ENCODE measurements at regions not wholly inside any gene's neighbourhood (a gene's known extent, or its start where the extent isn't known, plus 50 kb on each side); places are given as distances from the start of the nearest gene placed in this dataset.

DNA sequence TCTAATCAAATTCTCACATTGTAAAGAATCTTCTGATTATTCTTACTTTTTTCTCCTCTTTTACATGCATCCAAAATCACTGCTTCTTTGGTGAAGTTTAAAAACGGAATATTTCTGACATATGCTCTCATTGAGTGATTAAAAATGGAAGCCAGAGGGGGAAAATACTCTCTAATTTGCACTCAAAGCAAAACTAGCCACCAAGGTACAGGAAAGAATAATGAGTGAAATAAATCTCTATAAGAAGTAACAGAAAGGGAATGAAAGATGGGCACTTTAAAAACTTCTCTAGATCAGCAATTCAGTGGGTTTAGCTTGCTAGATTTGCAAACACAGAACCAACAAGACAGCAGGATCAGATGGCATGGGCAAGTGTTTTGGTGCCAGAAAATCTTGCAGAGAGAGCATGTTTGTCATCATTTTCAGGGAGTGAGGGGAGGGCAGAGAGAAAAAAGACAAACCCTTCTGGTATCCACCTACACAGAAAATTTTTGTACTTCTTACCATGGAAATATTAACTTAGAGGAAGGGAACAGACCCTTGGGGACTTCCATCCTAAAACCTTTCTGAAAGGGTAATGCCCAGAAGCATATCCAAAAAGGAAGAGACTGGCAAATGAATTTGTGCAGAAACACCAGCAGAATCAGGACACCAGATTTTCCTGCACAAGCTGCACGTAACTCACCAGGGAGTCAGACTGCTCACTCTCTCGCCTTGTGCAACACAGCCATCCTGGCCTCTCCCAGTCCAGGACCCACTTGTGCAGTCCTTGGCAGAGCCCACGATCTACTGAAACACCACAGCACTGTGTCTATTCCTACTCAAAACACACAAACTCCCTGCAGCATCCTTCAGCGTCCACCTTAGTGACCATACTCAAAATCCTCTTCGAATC, 270.2 kb upstream of the PRDM1 start:
- no peak for DNase-seq (ENCODE audit: low spot score)

DNA sequence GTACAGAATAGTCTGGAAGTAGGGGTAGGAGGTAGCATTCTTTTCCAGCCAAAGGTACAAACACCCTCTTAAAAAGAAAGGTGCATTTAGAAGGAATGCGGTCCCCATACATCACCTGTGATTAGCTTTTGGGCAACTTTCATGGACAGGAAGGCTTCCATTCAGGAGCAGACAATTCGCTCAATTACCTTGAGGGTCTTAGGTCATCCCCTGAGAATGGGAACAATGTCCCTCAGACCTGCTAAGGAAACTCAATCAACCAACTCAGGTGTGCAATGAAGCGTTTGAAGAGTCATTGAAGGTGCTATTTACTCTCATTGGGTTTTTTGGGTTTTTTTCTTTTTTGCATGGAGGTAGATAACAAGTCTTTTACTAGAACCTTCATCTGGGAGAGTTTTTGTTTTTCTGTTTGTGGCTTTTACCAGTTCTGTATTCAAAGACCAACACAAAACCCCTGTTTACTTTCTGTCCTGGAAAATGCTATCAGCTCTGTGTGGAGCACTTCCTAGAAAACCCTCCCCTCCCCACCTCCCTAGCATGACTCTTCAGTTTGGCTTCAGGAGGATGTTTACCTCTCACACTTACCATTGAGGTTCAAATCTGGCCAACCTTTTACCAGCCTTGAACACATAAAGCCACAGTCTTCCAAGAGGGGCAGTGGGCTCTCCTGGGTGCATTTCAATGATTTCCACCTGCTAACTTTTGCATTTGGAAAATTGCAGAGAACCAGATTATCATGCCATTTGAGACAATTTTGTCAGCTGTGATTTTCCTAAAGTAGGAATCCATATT, 271.2 kb upstream of the PRDM1 start:
- no peak for DNase-seq (ENCODE audit: low spot score)

DNA sequence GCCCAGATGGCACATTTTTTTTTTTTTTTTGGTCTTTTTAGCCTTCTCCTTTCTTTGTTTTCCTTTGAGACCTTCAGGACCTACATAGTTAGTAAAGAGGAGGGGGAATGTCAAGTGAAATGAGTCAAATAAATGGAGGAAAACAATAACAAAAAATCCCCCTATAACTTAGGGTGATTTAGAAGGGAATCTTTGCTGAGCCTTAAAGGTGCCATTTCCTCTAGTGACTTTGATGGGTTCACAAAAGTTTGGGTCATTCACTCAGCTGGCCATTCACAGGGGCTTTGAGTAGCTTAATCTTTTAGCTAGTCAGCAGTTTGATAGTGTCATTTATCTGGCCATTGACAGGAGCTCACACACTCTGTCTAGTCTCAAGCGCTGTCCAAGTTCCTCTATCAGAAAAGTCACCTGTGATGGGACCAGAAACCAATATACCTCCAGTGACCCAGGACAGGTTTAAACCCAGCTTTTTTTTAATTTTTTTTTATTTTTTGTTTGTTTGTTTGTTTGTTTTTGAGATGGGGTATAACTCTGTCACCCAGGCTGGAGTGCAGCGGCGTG, 275.1 kb upstream of the PRDM1 start:
- no peak for DNase-seq (ENCODE audit: low spot score)

DNA sequence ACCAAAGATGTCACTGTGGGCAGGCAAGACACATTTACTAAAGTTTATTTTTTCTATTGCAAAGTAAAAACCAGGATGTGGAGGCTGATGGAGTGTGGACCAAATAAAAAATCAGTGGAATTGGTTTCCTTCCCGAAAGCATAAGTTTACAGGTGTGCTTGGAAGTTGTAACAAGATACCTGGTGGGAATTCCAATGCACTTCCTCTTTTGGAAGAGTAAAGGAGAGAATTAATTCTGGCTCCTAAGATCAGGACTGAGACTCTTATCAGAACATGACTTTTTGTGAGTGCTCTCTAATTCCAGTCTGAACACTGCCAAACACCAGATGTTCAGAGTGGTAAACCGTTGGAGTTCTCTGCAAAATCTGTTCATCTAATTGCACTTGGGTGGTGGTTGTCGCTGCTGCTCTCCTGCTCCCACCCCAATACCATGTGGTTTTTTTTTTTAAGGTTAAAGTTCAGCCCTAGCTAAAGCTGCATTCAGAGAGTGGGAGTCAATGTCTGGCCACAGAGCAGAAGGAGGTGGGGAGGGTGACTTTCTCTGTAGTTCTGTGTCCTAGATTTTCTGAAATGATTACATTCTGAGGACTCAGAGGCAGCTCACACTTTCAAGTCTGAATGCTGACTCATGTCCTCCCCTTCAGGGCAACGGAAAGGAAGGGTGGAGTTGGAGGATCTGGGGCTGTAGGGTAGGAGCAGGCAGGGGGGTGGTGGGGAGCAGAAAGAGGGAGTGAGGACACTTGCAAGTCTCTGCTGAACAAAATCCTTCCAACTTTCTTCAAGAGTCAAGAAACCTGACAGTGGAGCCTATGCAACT, 275.8 kb upstream of the PRDM1 start:
- DNase-seq (ENCODE audit: low spot score) = peak; percentile 76

DNA sequence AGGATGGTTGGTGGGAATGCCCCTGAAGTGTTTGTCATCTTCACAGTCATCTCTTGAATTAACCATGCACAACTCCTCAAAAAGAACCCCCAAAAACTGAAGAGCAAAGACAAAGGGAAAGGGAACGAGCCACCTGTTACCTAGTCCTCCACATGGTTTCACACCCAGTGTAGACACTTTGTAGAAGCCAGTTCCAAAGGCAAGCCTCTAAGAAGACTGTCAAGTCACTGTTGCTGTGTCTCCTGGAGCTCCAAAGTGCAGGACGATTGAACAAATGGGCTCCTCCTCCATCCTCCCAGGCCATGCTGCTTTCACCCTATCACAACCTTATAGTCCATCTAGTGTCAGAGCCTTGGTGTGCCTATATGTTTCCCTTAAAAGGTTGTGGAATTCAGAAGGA, 277.6 kb upstream of the PRDM1 start:
- DNase-seq (ENCODE audit: low spot score) = no peak

DNA sequence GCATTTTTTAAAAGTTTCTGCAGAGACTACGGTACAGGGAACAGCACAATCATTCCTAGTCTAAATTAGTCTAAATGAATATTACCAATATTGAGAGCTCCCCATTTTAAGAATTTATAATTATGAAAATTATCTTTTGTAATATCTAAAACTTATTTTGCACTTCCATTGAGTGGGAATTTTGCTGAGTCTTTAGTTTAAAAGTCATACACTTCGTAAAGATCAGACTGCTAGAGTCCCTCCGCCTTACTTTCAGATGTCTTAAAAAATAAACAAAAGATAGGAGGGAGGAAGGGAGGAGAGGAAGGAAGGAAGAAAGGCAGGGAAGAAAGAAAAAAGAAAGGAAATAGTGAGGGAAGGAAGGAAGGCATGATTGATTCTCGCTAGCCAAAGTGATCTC, 278.2 kb upstream of the PRDM1 start:
- DNase-seq (ENCODE audit: low spot score) = no peak

DNA sequence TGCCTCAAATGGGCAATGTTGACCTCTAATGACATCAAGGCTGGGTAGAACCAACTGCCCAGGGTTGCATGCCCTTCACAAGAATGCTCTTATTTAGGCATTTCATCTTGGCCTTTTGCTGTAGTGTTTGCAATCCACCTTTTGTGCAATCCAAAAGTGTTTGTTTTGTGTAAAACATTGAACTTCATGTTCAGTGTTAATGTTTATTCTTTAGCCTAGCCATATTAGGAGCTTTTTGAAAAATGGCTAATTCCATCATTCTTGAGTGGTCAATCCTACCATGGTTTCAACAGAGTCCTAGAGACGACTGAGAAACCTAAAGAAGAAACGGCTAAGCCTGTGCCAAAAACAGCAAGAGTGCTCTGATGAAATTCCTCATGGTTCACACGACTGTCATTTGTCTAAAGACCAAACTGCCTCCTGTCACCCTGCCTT, 279.6 kb upstream of the PRDM1 start:
- DNase-seq (ENCODE audit: low spot score) = no peak

DNA sequence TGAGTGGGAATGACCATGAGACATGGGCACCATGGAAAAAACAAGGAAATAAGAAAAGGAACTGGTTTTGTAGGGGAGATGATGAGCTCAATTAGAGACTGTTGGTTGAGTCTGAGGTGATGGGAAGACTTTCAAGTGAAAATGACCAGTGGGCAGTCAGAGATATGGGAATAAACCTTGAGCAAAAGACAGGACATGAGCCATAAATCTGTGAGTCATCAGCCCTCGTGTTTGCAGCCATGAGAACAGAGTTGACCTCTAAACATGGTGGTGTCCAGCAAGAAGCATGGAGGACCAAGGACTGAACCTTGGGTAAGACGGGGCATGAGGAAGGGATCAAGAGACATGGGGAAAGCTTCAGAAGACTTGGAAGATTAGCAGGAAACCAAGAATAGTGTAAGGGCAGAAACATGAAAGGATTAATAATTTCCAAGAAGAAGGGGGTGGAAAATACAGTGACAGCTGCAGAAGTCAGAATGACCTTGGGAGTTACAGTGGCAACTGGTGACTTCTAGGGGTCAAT, 280.6 kb upstream of the PRDM1 start:
- DNase-seq (ENCODE audit: low spot score) = peak; percentile 55

DNA sequence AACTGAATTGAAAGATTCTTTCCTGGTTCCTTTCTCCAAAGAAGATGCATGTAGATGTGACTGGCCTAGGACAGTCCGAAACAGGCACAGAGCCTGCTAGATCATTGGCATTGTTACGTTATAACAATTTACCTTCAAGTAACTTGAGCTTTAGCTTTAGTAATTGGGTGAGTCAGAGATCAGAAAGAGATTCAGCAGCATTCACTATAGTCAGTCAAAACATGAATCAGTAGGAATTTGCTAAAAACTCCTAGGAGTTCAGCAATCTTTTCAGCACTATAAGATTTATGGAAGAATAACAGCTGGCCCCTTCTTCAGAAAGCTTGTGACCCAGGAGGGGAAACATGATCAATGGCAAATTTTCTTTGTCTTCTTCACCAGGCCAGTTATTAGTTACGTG, 281.7 kb upstream of the PRDM1 start:
- peak; percentile 23 for DNase-seq (ENCODE audit: low spot score)

DNA sequence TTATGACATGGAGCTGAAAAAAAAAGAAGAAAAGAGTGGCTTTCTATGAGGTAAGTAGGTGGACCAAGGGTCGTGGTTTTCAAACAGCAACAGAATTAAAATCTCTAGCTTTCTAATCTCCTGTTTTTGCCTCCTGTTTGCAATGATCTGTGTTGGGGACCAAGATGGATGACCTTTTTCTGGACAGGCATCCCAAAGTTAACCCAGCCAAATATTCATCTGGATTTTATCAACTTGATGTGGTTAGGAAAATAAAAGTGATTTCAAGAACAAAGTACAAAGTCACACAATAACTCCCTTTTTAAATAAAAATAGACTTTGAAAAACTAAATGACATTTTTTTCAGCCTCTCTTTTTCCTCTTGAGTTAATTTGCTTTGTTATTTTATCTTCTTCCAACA, 282.1 kb upstream of the PRDM1 start:
- DNase-seq (ENCODE audit: low spot score) = no peak

DNA sequence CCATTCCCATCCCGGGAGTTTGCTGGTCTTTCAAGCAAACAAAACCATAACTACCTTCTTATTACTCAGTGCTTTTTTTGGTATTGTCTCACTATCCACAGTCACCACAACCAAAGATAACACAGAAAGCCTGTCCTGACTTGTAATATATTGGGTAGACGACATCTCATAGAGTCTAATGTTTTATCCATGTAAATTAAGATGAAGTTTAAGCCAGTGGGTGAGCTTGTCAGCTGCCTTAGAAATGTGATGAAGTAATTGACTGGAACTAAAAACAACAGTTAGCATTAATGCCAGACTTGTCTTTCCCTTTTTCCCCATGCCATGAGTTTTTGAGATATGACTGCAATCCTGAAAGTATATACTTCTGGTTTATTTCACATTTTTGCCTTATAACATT, 282.7 kb upstream of the PRDM1 start:
- no peak for DNase-seq (ENCODE audit: low spot score)

DNA sequence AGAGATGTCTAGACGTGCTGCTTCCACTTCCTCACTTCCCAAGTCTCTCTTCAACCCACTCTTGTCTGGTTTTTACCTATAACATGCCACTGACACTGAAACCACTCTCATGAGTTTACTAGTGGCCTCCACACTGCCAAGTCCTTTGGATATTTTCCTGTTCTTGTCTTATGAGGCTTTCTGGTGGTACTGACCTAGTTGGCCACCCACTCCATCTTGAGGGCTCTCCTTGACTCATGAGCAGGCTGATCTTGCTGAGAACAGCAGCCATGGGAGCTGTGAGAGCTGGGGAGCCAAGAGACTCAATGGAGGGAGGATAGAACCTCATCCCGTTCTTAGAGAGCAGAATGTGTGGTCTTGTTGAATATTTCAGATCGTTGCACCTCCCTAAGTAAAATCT, 283.4 kb upstream of the PRDM1 start:
- no peak for DNase-seq (ENCODE audit: low spot score)

DNA sequence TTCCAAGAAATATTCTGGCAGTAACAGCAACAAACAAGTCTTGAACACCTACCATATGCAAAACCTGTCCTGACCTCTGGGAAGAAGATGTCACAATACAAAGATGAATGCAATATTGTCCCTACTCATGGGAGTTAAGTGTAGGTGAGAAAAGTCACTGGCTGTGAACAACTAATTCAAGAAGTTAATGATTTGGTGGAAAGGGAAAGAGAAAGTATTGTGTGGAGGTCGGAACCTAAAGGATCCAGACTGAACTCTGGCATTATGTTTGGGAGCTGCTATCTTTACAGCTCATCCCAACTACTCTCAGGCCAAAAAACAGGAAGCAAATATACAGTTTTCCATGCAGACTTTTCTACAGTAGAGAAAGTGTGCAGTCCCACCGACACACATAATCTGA, 285.3 kb upstream of the PRDM1 start:
- DNase-seq (ENCODE audit: low spot score) = no peak

DNA sequence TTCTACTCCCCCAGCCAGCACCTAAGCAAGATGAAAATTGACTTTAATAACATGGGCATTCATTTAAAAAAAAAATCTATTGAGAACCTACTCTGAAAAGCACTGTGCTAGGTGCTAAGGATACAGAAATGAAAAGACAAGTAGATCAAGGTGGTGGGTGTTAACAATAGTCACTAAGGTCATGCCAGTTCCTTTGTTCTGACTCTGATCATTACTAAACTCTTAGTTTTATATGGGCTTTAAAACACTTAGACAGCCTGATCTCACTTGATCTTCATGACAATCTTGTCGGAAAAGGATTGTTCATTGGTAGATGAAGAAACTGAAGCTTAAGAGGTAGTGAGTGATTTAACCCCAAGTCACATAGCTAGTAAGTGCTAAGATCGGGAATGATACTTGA, 285.7 kb upstream of the PRDM1 start:
- DNase-seq (ENCODE audit: low spot score) = no peak

DNA sequence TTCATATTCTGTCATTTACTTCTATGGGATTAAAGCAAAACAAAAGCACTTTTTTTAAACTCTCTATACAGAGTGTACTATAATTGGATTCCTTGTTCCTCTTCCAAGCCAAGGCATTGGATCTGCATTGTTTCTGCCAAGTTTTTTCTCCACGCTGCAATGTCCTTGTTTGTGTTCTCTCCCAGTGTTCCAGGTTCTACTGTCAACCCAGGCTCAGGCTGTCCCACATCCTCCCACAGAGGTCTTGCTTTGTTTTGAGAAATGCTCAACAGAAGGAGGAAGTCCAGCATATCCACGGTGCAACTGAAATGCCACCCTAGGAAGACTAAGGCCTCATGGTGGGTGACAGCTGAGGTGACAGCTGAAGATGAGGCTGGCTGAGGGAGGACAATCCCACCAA, 287.1 kb upstream of the PRDM1 start:
- no peak for DNase-seq (ENCODE audit: low spot score)

DNA sequence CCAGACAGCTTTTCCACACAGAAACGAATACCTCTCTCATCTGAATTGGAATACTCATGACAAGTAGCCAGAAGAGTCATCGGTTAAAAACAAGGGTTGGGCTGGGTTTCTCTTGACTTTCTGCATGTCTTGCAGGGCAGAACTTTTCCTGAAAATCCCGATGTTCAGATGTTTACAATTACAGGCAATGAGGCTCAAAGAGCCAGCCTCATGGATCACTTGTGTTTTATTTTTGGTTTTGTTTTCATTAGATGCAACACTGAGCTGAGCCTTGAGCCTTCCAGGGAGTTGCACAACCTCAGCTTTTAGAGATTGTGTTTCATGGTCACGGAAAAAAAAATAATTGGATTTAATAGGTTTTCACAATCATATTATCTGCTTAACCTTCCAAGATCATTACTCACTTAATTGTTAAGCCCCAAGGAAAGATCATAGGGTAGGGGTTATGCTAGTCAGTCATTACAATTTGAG, 288.1 kb upstream of the PRDM1 start:
- DNase-seq (ENCODE audit: low spot score) = no peak

DNA sequence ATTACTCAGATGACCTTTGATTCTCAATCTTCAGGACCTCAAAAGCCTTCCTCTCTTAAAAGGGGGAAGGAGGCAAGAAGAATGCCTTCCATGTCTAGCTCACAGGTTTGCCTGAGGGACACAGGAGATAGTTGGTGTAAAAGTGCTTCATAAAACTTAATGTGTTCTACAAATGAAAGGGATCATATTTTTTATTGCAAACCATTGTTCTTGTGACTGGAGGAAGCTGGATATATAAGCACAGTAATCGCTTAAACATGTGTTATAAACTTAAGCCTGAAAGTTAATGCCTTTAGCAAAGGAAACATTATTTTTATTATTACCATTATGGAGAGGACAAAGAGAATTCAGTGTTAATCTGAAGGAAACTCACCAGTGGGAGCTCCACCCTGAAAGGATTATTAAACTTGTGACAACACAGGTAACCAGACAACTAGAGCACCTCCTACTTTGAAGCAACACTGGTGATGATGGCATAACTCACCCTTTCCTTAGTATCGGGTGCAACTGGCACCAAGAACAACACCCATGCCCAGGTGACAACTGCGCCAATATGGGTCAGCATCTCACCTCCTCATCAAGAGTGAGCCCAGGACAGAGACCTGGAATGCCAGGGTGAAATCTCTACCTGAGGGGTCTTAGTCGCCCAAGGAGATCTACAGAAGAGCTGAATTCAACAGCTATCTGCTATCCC, 288.7 kb upstream of the PRDM1 start:
- no peak for DNase-seq (ENCODE audit: low spot score)

DNA sequence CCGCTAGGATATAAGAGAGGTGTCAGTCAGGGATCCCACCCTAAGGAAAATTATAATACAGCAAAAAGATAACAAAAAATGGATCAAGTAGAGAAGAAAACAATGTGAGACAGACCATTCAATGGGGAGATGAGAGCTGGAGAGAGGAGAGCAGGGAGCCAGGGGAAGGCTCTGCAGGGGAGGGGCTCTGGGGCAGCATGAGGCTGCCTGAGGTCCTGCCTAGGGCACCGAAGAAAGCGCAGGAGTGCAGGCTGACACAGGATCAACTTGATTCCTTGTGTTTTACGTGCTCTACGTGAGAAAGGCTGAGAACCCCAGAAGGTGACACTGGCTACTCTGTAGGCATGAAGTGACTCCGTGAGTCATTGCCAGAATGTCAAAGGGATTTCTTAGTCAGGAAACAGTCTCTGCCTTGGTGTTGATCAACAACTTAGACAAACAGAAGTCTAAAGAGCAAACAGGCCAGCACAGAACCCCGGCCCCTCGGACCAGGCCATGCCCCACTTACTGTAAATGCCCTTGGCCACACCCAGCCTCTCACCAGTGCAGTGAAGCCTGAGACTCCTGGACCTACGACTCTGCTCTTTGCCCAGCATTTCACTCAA, 290.1 kb upstream of the PRDM1 start:
- DNase-seq (ENCODE audit: low spot score) = no peak

DNA sequence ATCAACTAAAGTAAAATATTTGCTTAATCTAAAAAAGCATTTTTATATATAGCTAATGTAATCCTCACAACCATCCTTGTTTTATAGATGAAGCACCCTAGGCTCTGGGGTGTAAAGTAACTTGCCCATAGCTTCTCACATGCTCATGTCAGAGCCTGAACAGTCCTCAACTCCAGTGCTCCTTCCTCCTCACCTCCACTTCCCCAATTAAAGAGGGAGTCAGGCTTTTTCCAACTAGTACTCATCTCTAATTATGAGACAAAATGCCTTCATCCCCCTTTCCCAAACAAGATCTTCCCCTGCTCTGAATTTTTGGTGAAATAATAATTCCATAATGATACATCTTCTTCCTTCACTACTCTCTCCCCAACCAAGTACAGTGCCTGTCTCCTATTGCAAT, 290.8 kb upstream of the PRDM1 start:
- no peak for DNase-seq (ENCODE audit: low spot score)

DNA sequence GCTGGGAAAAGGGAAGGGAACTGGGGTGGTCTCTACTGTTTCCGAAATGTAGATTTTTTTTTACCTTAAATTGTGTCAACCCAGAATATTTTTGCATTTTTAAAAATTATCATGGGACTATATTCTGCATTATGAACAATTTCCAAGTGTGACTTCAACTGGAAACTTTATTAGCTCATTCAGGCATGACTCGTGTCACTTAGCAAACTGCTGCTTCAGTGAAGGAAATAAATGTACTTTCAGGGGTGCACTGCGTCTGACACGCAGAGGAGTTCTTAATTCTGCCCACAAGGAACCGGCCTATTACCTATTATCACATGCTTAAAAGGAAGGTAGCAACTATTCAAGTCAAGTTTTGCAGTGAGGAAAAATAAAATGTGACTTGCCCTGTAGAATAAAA, 291.3 kb upstream of the PRDM1 start:
- no peak for DNase-seq (ENCODE audit: low spot score)

DNA sequence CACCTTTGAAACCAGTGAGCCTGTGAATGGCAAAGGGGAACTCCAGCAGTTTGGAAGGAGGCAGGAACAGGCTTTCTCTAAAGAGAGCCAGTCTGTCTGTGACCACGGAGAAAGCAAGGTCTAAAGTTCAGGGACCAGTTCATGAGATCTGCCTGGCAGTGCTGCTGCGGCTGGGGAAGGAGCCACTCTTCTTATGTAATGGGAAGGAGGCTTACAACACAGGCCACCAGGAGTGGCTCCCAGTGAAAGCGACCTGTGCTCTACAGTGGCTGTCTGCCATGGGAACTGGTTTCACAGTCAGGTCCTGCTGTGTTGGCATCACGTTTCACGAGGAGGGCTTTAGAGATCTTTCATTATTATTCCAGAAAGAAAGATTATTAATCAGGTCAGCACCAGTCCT, 291.9 kb upstream of the PRDM1 start:
- peak; percentile 8 for DNase-seq (ENCODE audit: low spot score)
